ENCODE measurements at regions not wholly inside any gene's neighbourhood (a gene's known extent, or its start where the extent isn't known, plus 50 kb on each side); places are given as distances from the start of the nearest gene placed in this dataset.

GRCh38 chr14:95409477-95410272 is 90.0 kb upstream of the CLMN start (continued):
- no peak for TF ChIP-seq MAX (IDR thresholded peaks at IDR 0.05)
- TF ChIP-seq ZFX (IDR thresholded peaks at IDR 0.05): no peak
- TF ChIP-seq RAD21 (IDR thresholded peaks at IDR 0.05; ENCODE audit: low read depth): no peak
- TF ChIP-seq POLR2A (IDR thresholded peaks at IDR 0.05; ENCODE audit: borderline replicate concordance, extremely low read depth, insufficient read depth, insufficient read length): no peak
- no peak for TF ChIP-seq EZH2phosphoT487 (IDR thresholded peaks at IDR 0.05; ENCODE audit: borderline replicate concordance)

- no TSS peak for BruUV-seq (replicated peaks)
- Histone ChIP-seq H4K20me1 (ENCODE audit: insufficient read depth) (no peaks in the 10 kb centered on the region), H3K9me2 (ENCODE audit: insufficient read depth) (no peaks in the 10 kb centered on the region), H3K27me3 (ENCODE audit: insufficient read depth, low read length) (peaks cover 19% of the 10 kb centered on the region; the same call in 1 of the 2 replicates), H3K4me2 (ENCODE audit: low read length) (no peak overlapping the region), H3K79me2 (ENCODE audit: insufficient read depth, low read length) (no peaks in the 10 kb centered on the region), H3K27ac (ENCODE audit: low read depth, low read length) (no peak overlapping the region), H3K9me3 (ENCODE audit: control insufficient read depth in 1 of 2, insufficient read depth in 1 of 2, low read depth in 1 of 2, low read length in 2 of 2) (no peaks in the 10 kb centered on the region), H3K9ac (ENCODE audit: low read length) (no peak overlapping the region), H3K36me3 (ENCODE audit: control insufficient read depth in 1 of 2, insufficient read depth in 2 of 2, low read length in 2 of 2) (no peaks in the 10 kb centered on the region), H3K4me1 (ENCODE audit: control insufficient read depth in 1 of 2, insufficient read depth in 2 of 2, low read length in 2 of 2) (peaks cover 0 to 3% of the 10 kb centered on the region in 2 experiments; a peak in 2 of 4 replicates), H3K4me3 (replicated peaks in 1 of 2; ENCODE audit: low read depth in 1 of 2, low read length in 2 of 2) (no peak overlapping the region), H2AFZ (ENCODE audit: low read depth, low read length, poor library complexity, severe bottlenecking) (no peak overlapping the region)
- ChIA-PET RAD21 (ENCODE audit: low non-redundant PET in 1 of 2, low total read pairs in 2 of 2, uncharacterized antibody in 2 of 2, unreplicated experiment in 2 of 2) (no interaction called here), POLR2A (no interaction called here), CTCF (no interaction called here)
- intact Hi-C loops (cut with micrococcal nuclease): no loop called here
- ATAC-seq: no peak
- no peak for DNase-seq (ENCODE audit: low read depth, low spot score)
- no peak for TF ChIP-seq SIN3A (IDR thresholded peaks at IDR 0.05; ENCODE audit: low read depth)
- no peak for TF ChIP-seq EZH2phosphoT487 (IDR thresholded peaks at IDR 0.05; ENCODE audit: borderline replicate concordance)
- no peak for TF ChIP-seq YY1 (IDR thresholded peaks at IDR 0.05; ENCODE audit: extremely low read depth, insufficient replicate concordance, low read depth, low read length)
- TF ChIP-seq POLR2A (IDR thresholded peaks at IDR 0.05; ENCODE audit: borderline replicate concordance, extremely low read depth, insufficient read depth, insufficient read length): no peak
- TF ChIP-seq ZNF274 (IDR thresholded peaks at IDR 0.05; ENCODE audit: low read depth, low read length): no peak
- no peak for TF ChIP-seq ZBTB33 (IDR thresholded peaks at IDR 0.05; ENCODE audit: extremely low read depth, insufficient replicate concordance, low read length)
- TF ChIP-seq CEBPB (IDR thresholded peaks at IDR 0.05; ENCODE audit: low read depth): no peak
These were observed 89.2 kb upstream of the CLMN start for GRCh38 chr14:95408731-95409476.

Data from HCT116 (cell line).